ENCODE measurements at regions not wholly inside any gene's neighbourhood (a gene's known extent, or its start where the extent isn't known, plus 50 kb on each side); places are given as distances from the start of the nearest gene placed in this dataset.

GRCh38 chr13:104871456-104871855, 1664.0 kb downstream of the EFNB2 start:
- no peak for DNase-seq

GRCh38 chr13:104869501-104869900, 1666.0 kb downstream of the EFNB2 start:
- no peak for DNase-seq

DNA sequence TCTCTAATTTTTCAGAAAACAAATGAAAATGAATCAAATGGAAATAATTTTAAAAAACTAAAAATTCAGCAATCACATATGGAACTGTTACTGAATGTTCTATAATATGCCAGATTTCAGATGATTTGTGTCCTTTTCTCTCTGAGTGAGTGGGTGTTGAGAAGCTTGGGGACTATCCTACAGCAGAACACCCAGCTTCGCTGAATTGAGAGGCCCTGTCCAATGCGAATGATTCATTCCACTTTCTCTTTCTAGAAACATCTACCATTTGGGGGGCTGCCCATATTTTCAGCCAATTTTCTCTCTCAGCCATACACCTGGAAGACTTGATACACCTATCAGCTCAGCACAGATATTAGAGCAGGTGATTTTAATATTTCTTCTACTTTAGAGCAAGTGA, 1666.7 kb downstream of the EFNB2 start:
- no peak for DNase-seq

DNA sequence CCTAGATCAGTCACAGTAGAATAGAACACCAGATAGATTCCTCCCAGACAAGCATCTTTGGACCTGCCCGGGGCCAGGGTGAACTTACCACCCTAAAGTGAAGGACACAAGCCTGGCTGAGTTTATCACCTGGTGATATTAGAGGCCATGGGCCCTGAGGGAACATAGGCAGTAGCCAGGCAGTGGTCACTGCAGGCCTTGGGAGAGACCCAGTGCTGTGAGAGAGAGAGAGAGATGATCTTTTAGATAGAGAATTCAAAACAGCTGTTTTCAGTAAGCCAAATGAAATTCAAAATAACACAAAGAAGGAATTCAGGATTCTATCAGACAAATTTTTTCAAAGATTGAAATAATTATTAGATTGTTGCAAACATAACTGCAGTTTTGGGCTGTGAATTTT, 1679.9 kb downstream of the EFNB2 start:
- DNase-seq, result no peak

GRCh38 chr13:104854698-104855097, 1680.8 kb downstream of the EFNB2 start:
- DNase-seq, result no peak

DNA sequence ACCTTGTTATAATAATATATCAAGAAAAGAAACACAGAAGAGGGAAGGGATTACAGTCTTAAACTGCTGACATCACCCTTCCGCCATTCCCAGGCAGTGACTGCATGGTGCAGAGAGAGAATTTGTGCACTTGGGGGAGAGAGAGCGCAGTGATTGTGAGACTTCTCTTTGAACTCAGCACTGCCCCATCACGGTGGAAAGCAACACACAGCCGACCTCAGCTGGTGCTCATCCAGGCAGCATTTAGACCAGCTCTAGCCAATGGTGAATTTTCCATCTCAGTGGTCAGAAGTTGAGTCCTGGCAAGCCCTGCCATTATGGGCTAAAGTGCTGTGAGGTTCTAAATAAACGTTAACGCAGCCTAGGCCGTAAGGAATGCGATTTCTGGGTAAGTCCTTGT, 1681.5 kb downstream of the EFNB2 start:
- no peak for DNase-seq

- DNase-seq, result no peak
Measured at GRCh38 chr13:104847922-104848321, 1687.5 kb downstream of the EFNB2 start.

GRCh38 chr13:104843401-104843800, 1692.1 kb downstream of the EFNB2 start:
- DNase-seq, result no peak

DNA sequence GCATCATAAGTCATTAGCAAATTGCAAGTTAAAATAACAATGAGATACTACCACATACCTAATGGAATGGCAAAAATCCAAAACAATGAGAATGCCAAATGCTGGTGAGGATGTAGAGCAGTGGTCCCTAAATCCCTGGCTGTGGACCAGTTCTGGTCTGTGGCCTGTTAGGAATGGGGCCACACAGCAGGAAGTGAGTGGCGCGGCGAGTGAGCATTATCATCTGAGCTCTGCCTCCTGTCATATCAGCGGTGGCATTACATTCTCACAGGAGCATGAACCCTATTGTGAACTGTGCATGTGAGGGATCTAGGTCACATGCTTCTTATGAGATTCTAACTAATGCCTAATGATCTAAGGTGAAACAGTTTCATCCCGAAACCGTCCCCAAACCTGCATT, 1694.4 kb downstream of the EFNB2 start:
- no peak for DNase-seq

- DNase-seq, result no peak
Measured at GRCh38 chr13:104837756-104838155, 1697.7 kb downstream of the EFNB2 start.

DNA sequence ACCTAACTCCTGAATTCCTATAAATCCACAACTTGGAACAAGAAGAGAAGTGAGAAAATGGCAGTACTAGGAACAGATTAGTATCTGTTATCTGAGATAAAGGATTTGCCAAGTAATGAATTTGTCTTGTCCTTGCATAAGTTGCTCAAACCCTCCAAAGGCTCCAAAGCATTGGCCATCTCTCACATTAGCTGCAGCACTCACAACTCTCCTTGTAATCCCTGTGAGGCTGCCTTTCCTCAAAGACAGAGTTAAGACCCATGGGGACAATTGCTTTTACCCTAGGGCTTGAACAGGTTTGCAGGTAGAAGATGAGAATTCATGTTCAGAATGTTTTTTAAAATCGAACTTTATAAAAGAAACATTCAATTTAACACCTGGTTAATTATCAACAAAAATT, 1702.2 kb downstream of the EFNB2 start:
- DNase-seq, result no peak

DNA sequence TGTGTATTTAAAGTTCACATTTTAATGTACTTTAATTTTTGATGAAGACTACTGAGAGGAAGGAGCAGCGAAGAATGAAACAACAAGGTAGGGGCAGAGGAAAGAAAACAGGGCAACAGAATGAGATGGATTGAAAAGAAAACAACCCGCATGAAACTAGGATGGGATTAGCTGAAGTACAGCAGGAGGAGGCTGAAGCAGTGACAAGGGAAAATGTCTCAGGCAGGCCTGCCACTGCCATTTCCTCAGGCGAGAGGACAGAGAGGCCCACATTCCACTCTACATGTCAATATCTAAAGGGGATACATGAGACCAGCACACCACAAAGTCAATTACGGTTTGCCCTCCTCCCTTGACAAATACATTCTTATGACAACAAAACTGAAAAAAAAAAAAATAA, 1703.2 kb downstream of the EFNB2 start:
- DNase-seq, result no peak

- peak; percentile 83 for DNase-seq
Measured at GRCh38 chr13:104831831-104832230, 1703.6 kb downstream of the EFNB2 start.

GRCh38 chr13:104823709-104824108, 1711.8 kb downstream of the EFNB2 start:
- DNase-seq, result no peak

DNA sequence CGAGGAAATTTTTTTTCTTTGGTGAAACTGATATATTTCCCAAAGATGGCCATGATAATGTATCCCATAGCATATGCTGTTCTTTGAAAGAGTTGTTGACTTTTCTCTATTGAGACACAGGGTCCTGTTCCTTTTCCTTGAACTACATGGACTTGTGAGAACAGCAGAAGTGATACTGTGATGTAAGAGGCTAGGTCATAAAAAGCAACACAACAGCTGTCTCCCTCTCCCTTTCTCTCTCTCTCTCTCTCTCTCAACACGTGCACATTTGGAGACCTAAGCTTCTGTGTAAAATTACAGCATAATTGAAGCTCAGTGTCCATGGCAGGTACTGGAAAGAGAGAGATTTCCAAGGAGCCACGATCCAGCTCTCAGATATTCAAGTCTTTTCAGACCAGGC, 1712.4 kb downstream of the EFNB2 start:
- no peak for DNase-seq

DNA sequence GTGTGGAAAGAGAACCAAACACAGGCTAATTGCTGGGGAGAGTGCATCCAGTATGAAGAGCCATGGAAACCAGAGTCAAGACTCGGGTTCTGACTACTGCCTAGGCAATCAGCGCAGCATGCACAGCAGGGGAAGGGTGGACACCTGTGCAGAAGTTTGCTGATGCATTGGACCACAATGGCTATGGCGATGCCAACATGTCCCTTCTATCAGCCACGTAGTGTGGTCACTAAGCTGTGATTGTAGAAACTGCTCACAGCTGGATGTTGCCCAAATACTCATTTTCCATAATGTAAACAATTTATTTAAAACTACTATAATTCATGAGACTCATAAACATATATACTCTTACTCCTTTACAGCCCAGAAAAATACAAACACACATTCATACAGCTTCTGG, 1718.2 kb downstream of the EFNB2 start:
- no peak for DNase-seq

DNA sequence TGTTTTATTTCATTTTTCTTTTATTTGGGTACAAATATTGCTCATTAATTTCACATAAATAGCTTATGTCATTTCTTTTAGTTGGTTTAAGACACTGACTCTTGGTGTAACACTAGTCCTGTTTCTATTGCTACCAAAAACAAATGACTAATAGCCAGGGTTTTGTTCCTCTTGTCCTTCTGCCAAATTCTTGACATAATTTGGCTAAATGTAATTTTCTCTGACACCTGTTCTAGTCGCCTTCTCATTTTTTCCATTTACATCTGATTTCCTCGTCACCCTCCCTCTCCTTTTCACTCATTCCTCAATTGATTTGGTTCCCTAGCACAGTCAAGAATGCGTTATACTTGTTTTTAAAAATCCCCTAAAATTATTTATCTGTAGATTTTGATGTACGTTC, 1718.7 kb downstream of the EFNB2 start:
- no peak for DNase-seq

- no peak for DNase-seq
Measured at GRCh38 chr13:104810242-104810641, 1725.2 kb downstream of the EFNB2 start.

DNA sequence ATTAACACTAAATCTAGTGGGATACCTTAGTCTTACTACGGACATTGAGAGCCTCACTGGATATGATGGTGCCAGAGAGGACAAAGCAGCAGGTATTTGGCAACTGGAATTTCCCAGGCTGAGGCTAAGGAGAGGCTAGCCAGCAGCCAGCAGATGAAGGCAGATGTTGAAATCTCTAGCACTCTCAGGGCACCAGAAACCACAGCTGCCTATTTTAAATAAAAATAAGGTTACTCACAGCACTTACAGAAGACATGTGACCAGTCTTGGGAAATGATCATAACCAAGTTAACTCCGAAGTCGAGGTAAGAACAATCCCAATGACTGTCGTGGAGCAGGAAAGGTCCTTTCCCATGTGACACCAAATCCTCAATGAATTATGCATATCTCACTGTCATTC, 1726.0 kb downstream of the EFNB2 start:
- no peak for DNase-seq

- DNase-seq, result no peak
Measured at GRCh38 chr13:104805346-104805745, 1730.1 kb downstream of the EFNB2 start.

GRCh38 chr13:104799152-104799551, 1732.9 kb upstream of the SLC10A2 start:
- DNase-seq, result no peak

DNA sequence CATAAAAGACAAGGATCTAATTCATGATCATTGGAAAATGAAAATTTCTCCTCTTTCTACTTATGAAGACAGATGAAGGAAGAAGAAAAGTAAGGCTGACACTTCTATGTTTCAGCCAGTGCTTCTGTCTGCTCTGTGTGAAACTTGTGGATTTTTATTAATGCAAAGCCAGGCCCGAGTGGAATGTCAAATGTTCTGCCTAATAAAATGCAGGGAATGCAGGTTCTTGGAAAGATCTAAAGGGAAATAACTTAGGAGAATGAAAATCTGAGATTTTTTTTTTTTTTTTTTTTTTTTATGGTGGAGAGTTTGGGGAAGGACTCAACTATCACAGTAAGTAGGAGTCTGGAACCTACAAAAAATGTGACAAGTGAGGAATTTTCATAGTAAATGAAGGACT, 1732.3 kb upstream of the SLC10A2 start:
- DNase-seq, result no peak

DNA sequence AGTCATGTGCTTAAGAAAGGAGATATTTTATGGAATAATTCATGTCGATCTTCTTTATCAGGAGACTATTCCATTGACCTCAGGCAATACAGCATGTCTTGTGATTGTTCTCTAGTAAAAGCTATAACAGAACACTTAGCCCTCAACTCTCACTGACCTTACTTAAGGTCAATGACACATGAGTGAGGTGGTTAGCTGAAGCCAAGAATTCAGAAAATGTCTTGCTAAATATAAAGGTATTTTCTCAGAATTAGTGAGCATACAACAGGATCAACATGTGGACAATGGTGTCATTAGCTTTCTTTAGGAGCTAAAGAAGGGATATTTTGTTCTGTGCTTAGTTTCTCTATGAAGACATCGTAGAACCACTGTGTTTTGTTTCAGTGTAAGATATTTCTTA, 1730.4 kb upstream of the SLC10A2 start:
- DNase-seq, result no peak

- no peak for DNase-seq
Measured at GRCh38 chr13:104785952-104786351, 1719.7 kb upstream of the SLC10A2 start.

- no peak for DNase-seq
Measured at GRCh38 chr13:104784891-104785290, 1718.7 kb upstream of the SLC10A2 start.

GRCh38 chr13:104782741-104783140, 1716.5 kb upstream of the SLC10A2 start:
- DNase-seq, result no peak

Data from NCI-H187 treated with DMSO at 0.1 percent for 48 hours (cell line).